WERI-Rb-1 (cell line): ENCODE measurements at regions not wholly inside any gene's neighbourhood (a gene's known extent, or its start where the extent isn't known, plus 50 kb on each side); places are given as distances from the start of the nearest gene placed in this dataset.

Experiments
- DNase-seq: peaks from one replicate; pipeline ENCODE4 v3.0.0-alpha.2; 2020
- H3K27ac ChIP-seq: fragments of 250-450 bp; sonication (Bioruptor Pico); 2 replicates; pipeline ENCODE4 v1.5.1; 2020; ENCODE audit warnings: mild to moderate bottlenecking, moderate library complexity
- H3K27me3 ChIP-seq: fragments of 250-450 bp; sonication (Bioruptor Pico); 2 replicates; pipeline ENCODE4 v1.5.1; 2021; ENCODE audit warnings: mild to moderate bottlenecking, low read depth, moderate library complexity; ENCODE audit not compliant: insufficient read depth, severe bottlenecking
- H3K36me3 ChIP-seq: fragments of 250-450 bp; sonication (Bioruptor Pico); 2 replicates; pipeline ENCODE4 v1.5.1; 2020; ENCODE audit warnings: mild to moderate bottlenecking, moderate library complexity
- H3K4me3 ChIP-seq: 2 replicates; pipeline ENCODE4 v1.5.1; 2011; ENCODE audit warnings: low read depth, mild to moderate bottlenecking, control low read depth, low read length
- H3K9me3 ChIP-seq: fragments of 250-450 bp; sonication (Bioruptor Pico); 2 replicates; pipeline ENCODE4 v1.5.1; 2021; ENCODE audit warnings: mild to moderate bottlenecking, moderate library complexity; ENCODE audit not compliant: severe bottlenecking
- CTCF ChIP-seq: IDR thresholded peaks from 2 replicates; pipeline ENCODE4 v1.5.1; 2011; ENCODE audit warnings: low read depth, mild to moderate bottlenecking, control low read depth, inconsistent platforms, low read length

GRCh38 chr20:20860078-20860806, 147.8 kb upstream of the RALGAPA2 start:
- peak; percentile 84 for DNase-seq
- Histone ChIP-seq H3K36me3 (no peaks in the 10 kb centered on the region), H3K27ac (no peak overlapping the region), H3K9me3 (no peaks in the 10 kb centered on the region), H3K4me3 (no peak overlapping the region), H3K27me3 (peaks cover 79% of the 10 kb centered on the region)
- TF ChIP-seq CTCF = peak; percentile 85

- no peak for DNase-seq
Observed at GRCh38 chr20:20859510-20859909, 147.1 kb upstream of the RALGAPA2 start.

GRCh38 chr20:20856956-20857355, 144.5 kb upstream of the RALGAPA2 start:
- H3K27me3 ChIP-seq = peaks cover 67% of the 10 kb centered on the region
- no peak for DNase-seq
- no peak overlapping the region for H3K4me3 ChIP-seq
- no peaks in the 10 kb centered on the region for H3K9me3 ChIP-seq
- no peaks in the 10 kb centered on the region for H3K36me3 ChIP-seq
- TF ChIP-seq CTCF = no peak
- H3K27ac ChIP-seq = no peak overlapping the region

More at GRCh38 chr20:20859510-20859909, 147.1 kb upstream of the RALGAPA2 start:
- Histone ChIP-seq H3K36me3 (no peaks in the 10 kb centered on the region), H3K27ac (no peak overlapping the region), H3K4me3 (no peak overlapping the region), H3K27me3 (peaks cover 74% of the 10 kb centered on the region), H3K9me3 (no peaks in the 10 kb centered on the region)
- TF ChIP-seq CTCF = no peak

GRCh38 chr20:20856306-20856705, 143.9 kb upstream of the RALGAPA2 start:
- no peak for TF ChIP-seq CTCF
- no peak for DNase-seq

GRCh38 chr20:20851385-20851784, 138.9 kb upstream of the RALGAPA2 start:
- Histone ChIP-seq H3K36me3 (no peaks in the 10 kb centered on the region), H3K4me3 (no peak overlapping the region), H3K27ac (no peak overlapping the region), H3K27me3 (peaks cover 73% of the 10 kb centered on the region), H3K9me3 (no peaks in the 10 kb centered on the region)
- TF ChIP-seq CTCF = no peak
- no peak for DNase-seq

More at GRCh38 chr20:20856306-20856705, 143.9 kb upstream of the RALGAPA2 start:
- Histone ChIP-seq H3K4me3 (no peak overlapping the region), H3K36me3 (no peaks in the 10 kb centered on the region), H3K27me3 (peaks cover 73% of the 10 kb centered on the region), H3K9me3 (no peaks in the 10 kb centered on the region), H3K27ac (no peak overlapping the region)

- DNase-seq = no peak
Observed at GRCh38 chr20:20850407-20850806, 138.0 kb upstream of the RALGAPA2 start.

More at GRCh38 chr20:20850407-20850806, 138.0 kb upstream of the RALGAPA2 start:
- H3K27me3 ChIP-seq = peaks cover 75% of the 10 kb centered on the region
- H3K9me3 ChIP-seq = no peaks in the 10 kb centered on the region
- H3K36me3 ChIP-seq = no peaks in the 10 kb centered on the region
- no peak overlapping the region for H3K4me3 ChIP-seq
- no peak for TF ChIP-seq CTCF
- no peak overlapping the region for H3K27ac ChIP-seq
